C1 segment of cervical spinal cord (tissue), 14 donors: ENCODE measurements at regions not wholly inside any gene's neighbourhood (a gene's known extent, or its start where the extent isn't known, plus 50 kb on each side); places are given as distances from the start of the nearest gene placed in this dataset.

Experiments used
- DNase-seq, 14 donors: peaks; one replicate each; lab custom pipeline; 2025; lab: John Stamatoyannopoulos, UW

DNA sequence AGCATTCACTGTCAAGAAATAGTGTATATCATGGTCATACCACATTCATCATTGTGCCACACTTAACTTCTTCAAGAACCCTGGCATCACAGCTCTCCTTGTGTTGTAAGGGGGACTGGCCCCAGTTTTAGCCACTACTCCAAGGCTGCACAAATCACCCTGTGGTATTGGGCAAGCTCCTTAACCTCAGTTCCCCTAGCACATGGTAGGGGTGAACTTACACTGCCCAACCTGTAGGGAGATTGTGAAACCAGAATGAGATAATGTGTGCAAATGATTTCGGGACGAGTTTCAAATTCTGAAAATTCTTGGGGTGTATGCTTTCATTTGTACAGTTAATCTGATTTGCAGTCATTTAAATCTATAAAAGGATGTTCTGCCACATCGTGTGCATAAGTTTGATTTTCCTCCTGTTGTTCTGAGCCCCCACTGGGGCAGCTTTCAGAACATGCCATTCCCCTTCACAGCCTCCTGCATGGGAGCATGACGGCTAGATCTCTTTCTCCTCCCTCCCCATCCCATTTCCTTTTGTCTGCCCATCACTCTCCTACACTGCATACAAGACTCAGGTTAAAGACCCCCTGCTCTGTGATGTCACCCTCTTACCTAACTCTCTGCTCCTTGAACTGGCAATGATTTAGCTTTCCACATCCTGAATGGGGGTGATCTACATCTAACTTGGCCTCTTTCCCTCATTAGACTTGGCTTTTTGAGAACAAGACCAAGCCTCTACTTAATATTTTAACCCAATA, 290.3 kb downstream of the CHRM3 start:
- no peak for DNase-seq

DNA sequence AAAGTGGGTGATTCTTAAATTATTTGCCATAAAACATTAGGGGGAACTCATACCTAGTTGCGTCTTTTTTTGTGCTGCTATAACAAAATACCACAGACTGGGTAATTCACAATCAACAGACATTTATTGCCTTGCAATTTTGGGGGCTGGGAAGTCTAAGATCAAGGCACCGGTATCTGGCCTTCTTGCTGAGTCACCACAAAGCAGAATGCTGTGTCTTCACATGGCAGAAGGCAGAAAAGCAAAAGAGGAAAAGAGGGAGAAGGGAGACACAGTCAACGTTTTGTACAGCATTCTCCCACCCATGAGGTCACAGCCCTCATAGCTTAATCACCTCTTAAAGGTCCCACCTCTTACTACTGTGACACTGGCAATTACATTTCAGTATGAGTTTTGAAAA, 291.0 kb downstream of the CHRM3 start:
- no peak for DNase-seq

DNA sequence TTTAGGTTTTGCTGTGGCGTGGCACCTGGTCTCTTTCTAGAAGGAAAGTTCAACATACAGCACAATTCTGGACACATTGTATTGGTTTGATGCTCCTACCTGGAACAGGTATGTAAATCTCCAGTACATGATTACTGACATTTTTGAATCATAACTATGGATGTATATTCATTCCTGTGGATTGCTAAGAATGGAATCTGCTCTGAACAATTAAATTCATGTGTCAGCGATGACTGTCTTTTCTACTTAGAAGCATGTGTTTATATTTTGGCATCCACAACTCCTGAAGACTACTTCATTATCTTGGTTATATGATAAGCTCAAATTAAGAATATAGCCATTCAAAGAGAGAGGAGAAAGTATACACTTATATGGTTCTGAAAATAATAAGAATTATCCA, 291.8 kb downstream of the CHRM3 start:
- DNase-seq: no peak

DNA sequence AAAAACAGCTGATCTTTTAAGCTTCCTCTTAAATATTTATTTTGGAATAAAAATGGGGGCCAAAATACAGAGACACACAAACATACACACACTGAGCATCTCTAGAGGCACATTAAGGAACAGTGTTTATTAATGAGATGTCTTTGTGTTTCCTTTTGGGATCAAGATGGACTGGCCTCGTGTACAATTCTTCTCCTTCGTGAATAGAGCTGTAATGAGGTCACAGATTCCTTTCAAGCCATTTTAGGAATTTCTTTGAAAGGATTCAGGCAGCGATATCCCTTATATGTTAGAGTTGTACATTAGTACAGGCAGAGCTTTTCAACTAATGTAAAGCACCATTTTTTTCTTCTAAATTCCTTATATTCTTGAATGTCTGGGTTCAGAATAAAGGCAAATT, 295.7 kb downstream of the CHRM3 start:
- DNase-seq: no peak

DNA sequence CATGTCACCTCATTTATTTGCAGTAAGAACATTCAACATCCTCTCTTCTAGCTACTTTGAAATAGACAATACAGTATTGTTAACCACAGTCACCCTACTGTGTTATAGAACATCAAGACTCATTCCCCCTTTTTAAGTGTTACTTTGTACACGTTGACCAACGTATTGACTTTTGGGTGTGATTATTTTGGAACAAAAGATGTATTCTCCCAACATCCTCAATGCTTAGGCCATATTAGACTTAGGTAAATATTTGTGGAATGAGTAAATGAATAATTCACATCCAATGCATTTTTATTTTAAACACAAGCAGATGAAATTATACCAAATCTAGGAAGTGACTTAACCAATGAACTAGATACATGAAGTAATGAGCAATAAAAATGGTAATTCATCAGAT, 296.6 kb downstream of the CHRM3 start:
- DNase-seq: no peak

DNA sequence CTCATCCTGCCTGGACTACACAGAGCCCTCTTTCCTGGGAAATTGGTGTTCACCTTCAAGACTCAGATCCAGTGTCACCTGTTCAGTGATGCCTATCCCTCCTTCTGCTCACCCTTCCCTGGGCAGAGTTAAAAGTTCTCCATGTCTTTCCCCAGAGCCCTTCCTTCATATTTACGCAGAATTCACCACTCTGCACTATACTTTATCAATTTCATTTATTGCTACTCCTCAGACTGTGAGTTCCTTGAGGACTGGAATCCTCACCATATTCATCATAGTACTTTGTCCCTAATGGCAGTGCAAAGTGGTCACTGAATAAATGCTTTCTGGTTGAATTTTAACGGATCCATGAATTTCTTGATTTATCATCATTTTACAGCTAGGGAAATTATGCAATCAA, 300.0 kb downstream of the CHRM3 start:
- DNase-seq: no peak

DNA sequence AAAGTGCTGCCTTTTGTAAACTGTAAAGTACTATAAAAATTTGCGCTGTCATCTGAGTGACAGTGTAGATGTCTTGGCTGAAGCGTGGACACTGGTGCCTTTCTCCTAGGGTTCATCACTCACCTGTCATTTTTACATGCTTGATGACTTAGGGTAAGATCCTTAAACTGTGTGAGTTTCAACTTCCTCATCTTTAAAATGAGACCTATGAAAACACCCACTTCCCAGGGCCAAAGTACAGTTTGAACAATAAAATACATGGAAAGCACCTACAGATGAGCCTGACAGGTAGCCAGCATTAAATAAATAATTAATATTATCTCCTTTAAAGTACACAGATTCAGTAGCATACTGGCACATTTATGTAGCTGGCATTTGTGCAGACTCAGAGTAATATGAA, 309.9 kb downstream of the CHRM3 start:
- no peak for DNase-seq

DNA sequence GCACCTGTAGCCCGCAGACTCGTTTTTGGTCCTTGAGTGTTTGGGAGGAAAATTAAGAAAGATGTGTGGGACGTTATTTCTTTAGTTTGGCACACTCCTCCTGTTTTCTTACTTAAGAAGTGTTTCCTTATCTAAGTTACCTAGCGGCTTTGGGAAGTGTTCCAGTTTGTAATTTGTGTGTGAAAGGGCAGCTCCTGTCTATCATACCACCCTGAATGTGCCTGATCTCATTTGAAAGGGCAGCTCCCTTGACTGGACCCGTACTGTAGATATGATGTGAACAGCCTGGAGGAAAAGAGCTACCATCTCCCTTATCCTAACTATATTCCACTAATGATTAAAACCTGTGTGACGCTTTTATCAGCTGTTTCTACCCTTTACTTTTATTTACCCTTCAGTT, 314.3 kb downstream of the CHRM3 start:
- no peak for DNase-seq

DNA sequence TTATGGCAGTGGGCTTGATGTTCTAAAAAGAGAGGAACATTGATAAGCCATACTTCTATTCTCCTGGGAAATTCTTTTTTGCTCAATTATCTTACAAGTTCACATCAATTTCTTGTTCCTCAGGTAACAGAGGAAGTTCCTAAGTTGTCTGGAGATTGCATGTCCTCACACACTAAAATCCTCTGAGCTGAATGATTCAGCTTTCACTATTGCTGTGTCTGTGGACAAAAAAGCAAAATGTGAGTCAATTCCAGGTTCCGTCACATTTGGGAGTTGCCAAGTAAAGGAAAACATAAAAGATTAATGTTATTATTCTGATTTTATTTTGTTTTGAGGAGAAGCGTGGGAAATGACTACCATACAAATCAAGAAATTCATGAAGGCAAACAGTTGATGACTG, 316.7 kb downstream of the CHRM3 start:
- no peak for DNase-seq

DNA sequence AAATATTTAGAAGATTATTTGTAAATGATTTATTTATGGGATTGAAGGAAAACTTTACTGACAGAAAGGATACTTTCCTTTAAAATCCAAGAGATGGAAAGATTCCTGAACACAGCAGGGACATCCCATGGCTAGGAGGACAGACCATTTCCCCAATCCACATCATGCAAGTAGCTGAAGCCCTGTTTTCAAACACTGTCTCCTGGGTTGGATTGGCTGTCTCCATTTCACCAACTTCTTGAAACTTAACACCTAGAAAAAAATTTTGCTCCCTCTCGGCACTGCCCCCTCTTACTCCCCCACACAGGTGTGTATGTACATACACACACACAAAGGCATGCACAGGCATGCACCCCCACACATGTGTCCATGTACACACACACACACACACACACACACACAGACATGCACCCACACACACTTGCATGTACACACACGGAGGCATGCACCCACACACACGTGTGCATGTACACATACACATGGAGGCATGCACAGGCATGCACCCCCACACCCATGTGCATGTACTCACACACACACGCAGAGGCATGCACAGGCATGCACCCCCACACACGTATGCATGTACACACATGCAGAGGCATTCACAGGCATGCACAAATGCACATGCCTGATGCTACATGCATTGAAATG, 320.0 kb downstream of the CHRM3 start:
- no peak for DNase-seq

DNA sequence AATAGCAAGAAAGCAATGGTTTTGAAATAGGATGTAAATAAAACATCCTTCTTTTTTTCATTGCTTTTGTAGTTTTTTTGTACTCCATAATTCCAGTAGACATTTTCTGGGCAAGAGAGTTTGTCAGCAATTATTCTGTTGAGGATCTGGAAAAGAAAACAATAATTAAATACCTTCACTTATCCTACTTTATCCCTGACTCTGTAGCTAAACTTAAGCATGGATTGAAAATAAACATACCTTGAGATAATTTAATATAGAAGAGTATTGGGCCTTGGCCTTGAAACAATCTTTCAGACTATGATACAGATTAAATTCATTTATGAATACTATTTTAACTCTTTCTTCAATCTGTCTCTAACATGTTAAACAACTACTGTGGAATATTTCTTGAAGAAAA, 321.2 kb downstream of the CHRM3 start:
- no peak for DNase-seq

DNA sequence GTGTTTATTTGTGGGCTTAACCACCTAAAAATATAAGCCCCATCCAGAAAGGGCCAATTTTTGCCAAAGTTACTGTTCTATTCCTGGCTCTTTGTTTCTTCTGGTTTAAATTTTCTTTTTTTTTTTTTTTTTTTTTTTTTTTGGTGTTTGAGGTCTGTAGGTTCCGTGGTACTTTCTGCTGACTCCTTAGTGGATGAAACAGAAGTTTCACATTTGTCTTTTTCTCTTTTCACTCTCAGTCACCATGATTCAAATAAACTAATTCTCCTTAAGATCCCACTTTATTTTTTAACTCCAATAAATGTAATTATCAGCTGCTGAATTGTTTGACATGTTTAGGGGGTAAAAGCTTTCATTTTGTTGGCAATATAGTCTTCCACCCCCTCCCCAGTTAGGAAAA, 322.3 kb downstream of the CHRM3 start:
- DNase-seq: no peak

DNA sequence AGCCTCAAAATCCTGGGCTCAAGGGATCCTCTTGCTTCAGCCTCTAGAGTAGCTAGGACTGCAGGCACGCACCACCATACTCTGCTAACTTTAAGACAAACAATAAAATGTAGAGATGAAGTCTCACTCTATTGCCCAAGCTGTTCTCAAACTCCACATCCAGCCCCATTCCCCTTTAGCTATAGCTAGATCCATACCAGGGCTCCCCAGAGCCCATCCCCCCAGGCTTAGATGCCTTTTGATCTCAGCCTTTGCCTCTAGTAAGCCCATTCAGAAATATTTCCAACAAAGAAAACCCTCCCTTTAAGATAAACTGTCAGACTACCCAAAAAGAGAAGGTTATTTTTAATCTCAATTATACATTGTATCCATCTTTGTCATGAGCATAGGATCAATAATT, 325.4 kb downstream of the CHRM3 start:
- no peak for DNase-seq

DNA sequence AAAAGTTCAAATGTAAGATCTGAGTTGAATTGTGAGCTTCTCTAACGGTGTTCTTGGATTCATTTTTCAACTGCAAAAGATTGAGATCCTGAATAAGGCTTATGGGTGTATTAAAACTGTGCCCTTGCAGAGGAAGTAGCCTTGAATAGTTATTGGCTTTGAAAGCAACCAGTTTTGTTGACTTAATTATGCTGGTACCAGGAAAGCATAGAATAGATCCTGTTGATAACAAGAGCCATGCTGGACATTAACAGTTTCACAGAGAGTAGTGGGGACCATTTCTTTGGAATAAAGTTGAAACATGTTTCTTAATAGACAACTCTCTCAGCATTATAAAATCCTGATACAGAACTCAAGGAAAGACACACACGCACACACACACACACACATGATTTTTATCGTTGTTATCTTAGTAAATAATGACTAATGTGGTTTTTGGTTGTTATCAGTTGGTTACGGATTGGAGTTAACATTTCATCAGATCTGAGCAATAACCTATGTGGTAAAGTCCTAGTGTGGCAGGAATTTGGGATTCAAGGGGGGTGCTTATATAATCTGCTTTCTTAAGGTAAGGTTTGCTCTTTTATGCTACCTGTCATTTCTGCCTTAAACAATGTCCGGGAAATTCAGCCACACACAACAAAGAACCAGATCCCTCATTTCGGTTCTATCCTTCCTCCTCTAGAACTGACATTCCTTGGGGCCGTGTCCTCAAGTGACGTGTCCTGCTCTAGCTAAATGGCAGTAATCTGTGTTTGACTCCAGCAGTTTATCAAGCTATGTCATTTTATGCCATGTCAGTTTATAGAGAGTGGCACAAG, 330.9 kb downstream of the CHRM3 start:
- no peak for DNase-seq

DNA sequence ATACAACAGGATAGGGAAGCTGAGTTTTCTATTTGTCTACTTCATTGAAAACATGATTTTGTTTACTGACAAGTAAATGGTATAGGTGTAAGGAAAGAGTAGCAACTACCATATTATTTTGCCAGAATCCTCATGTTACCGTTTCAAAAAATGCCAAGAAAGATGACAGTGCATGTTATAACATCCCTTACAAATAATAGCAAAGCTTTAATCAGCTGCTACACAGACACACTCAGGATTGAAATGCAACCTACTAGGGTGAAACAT, 331.5 kb downstream of the CHRM3 start:
- no peak for DNase-seq

DNA sequence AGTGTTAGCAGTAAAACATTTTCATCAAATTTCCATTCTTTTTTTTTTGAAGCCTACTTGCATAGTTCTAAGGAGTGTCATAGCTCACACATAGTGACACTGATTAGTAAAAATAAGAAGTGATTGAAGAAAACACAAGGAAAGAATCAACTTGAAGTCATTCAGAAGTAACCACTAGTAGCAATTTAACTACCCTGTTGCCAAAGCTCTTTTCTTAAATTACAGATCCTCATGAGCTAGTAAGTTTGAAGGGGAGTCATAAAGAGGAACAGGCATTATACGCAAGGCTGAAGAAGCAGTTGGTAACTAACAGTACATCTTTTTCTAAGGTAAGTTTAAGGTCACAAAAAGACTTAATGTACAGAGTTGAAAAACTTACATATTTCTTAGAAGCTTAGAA, 332.2 kb downstream of the CHRM3 start:
- no peak for DNase-seq

DNA sequence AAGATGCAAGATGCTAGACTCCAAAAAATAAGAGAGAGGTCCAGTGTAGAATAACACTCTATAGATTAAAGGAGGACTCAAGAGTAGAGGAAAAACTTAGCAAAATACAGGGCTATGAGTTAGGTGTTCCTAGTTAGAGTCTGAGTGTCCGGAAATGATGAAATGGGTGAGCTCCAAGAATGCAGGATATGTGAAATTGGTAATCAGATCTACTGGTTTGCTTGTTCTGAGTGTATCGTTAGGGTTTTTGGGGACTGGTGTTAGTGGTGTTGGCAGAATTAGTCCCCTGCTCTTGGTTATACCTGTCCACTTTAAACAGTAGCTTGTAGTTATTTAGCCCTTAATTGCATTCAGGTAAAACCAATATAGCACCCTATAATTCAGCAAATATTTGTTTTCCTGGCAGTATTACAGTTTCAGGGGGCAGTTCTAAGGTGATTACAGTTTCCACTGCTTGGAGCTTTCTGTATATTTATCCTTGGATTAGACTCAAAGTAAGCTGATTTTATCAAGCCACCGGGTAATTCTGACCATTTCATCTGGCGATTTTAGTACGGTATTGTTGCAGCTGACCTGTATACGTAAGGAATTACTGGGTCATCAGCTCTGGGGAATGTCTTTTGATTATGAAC, 332.7 kb downstream of the CHRM3 start:
- DNase-seq: no peak

DNA sequence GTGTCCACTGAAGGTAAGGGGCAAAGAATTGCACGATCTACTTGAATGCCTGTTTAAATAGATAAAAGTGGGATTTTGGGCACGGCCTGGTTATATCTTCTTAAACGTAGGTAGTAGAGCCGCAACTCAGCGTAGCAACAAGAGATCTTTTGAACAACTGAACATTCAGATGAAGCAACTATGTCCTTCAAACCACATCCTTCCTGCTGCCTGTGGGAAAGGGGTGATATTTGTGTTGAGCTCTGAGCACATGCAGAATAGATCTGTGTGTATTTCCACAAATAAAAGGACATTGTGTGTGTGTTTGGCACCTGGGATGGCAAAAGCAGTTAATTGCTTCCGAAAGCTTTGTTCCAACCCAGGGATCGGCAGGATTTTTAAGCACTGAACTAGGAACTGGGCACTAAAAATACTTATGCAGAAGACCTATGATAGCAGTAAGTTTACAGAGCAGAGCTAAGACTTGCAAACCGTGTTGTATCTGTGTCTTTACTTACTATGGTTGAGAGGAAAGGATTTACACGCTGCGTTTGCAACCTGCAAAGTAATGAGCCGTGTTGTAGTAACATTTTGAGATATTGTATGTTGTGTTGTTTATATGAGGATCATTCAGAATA, 333.4 kb downstream of the CHRM3 start:
- DNase-seq: no peak

DNA sequence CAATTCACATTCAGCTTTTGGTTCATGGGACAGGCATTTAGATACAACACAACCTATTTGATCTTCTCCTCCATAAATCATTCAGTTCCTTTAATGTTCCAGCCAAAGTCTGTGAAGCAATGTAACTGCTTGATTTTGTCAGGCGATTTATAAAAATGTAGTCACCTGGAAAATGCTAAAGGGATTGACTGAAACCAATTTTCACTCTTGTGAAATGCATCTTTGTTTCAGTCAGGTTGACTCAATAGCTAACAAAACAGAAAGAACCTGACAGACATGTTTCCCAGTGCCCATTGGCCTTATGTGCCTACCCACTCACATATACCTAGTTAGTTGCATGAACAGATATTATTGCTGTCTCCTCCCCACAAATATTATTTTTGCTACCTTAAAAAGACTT, 335.7 kb downstream of the CHRM3 start:
- DNase-seq: no peak

DNA sequence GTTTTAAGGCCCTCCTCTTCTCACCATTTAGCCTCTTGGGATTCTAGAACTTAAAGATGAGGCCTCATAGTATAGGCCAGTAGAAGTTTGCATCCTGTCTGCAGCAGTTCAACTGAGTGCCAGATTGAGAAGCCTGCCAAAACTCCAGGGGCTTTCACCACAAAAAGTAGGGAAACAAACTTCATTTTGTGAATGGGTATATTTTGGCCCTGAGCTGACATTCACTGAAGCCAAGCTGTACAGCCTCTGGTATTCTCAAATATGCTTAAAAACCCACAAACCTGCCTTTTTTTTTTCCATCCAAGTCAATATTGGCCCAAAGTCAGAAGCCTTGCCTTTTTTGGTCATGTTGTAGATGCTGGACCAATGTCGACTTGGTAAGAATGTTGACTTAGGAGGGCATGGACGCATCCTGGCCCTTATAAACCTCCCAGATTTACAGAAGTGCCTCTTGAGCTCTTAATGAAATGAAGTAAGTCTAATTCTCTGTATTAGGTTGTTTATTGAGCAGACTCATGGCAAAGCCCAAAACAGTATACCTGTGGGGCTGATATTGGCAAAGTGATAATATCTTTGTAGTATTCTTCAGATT, 337.5 kb downstream of the CHRM3 start:
- no peak for DNase-seq

DNA sequence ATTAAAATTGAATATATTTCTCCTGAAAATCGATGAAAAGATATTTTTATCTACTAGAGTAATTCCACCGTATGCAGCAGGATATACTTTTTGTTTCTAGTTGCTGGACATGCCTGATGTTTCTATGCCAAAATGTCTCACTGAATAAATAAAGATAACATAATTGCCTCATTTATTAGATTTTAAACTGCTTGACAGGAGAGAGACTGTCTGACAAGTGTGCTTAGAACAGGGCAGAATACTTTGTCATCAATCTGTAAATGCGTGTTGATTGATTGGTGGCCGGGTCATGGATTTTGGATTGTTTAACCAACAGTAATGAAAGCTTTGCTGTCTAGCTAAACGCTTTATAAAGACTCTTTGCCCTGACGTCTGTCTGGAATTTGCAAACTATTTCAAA, 339.0 kb downstream of the CHRM3 start:
- DNase-seq: no peak

DNA sequence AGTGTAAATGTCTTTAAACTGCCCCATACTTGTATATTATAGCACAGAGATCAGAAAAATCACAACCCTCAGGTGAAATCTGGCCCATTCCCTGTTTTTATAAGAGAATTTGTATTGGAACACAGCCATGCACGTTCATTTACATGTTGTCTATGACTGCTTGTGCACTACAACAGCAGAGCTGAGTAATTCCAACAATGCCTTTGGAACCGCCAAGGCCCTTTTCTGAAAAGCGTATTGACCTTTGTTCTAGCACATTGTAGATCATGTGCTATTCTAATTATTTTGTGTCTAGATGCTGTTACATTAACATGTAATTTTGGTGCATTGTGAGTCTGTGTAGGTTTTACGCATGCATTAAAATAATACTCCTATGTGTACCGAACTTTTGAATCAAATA, 339.6 kb downstream of the CHRM3 start:
- DNase-seq: no peak
